AG10803 (cell line): ENCODE measurements at regions not wholly inside any gene's neighbourhood (a gene's known extent, or its start where the extent isn't known, plus 50 kb on each side); places are given as distances from the start of the nearest gene placed in this dataset.
A peak's percentile ranks its signal among the peaks of the same experiment; 100 is the strongest.
"Not testable (repeated sequence)": the region's sequence is repeated elsewhere in the genome, so short reads cannot be mapped to it uniquely, and the experiment has no call there.

Experiments
- DNase-seq: peaks from one replicate; pipeline ENCODE4 v3.0.0; 2010; ENCODE audit warnings: low read depth
- H3K4me3 ChIP-seq: 2 replicates; pipeline ENCODE4 v1.5.1; 2011; ENCODE audit warnings: mild to moderate bottlenecking, low read length, control low read depth
- CTCF ChIP-seq: conservative IDR thresholded peaks from 2 replicates; pipeline ENCODE4 v1.5.1; 2011; ENCODE audit warnings: mild to moderate bottlenecking, low read length, control low read depth, inconsistent platforms

GRCh38 chr4:144862210-144862609, 216.3 kb downstream of the HHIP start:
- H3K4me3 ChIP-seq, result no peak overlapping the region
- no peak for DNase-seq
- TF ChIP-seq CTCF, result no peak

GRCh38 chr4:144864891-144865290, 218.9 kb downstream of the HHIP start:
- H3K4me3 ChIP-seq, DNase-seq: not testable (repeated sequence)

GRCh38 chr4:144868309-144868708, 222.4 kb downstream of the HHIP start:
- no peak for DNase-seq

GRCh38 chr4:144872508-144873225, 225.3 kb downstream of the ANAPC10 start:
- H3K4me3 ChIP-seq, result no peak overlapping the region
- no peak for TF ChIP-seq CTCF
- no peak for DNase-seq

More at GRCh38 chr4:144868309-144868708, 222.4 kb downstream of the HHIP start:
- TF ChIP-seq CTCF, result no peak
- H3K4me3 ChIP-seq, result no peak overlapping the region

- no peak overlapping the region for H3K4me3 ChIP-seq
- DNase-seq, result no peak
- TF ChIP-seq CTCF, result no peak
Observed at GRCh38 chr4:144873226-144873990, 224.6 kb downstream of the ANAPC10 start.

GRCh38 chr4:144894573-144894972, 203.4 kb downstream of the ANAPC10 start:
- no peak for TF ChIP-seq CTCF
- peak; percentile 28 for DNase-seq
- H3K4me3 ChIP-seq, result no peak overlapping the region

GRCh38 chr4:144899393-144899792, 198.6 kb downstream of the ANAPC10 start:
- DNase-seq, result no peak
- no peak overlapping the region for H3K4me3 ChIP-seq
- TF ChIP-seq CTCF, result no peak
